Gastroesophageal sphincter (tissue), 4 donors: ENCODE measurements at regions not wholly inside any gene's neighbourhood (a gene's known extent, or its start where the extent isn't known, plus 50 kb on each side); places are given as distances from the start of the nearest gene placed in this dataset.
"Not testable (repeated sequence)": the region's sequence is repeated elsewhere in the genome, so short reads cannot be mapped to it uniquely, and the experiment has no call there.

Source experiments
- ATAC-seq: fragments of 150-250 bp; one replicate; pipeline ENCODE4 v1.9.1; 2016; ENCODE audit warnings: mild to moderate bottlenecking, moderate library complexity
- H3K27ac ChIP-seq, 4 donors: fragments of 200-600 bp; sonication (generic) in 3 of 4; 1 replicate in 3 of 4; 2 replicates in 1 of 4; pipeline ENCODE4 v1.5.1; 2016 to 2019
- H3K27me3 ChIP-seq: fragments of 200-600 bp; sonication (generic); one replicate; pipeline ENCODE4 v1.5.1; 2019
- H3K36me3 ChIP-seq, 2 donors: fragments of 200-600 bp; sonication (generic); one replicate each; pipeline ENCODE4 v1.5.1; 2019; ENCODE audit warnings: control low read depth in 1 of 2
- H3K4me1 ChIP-seq, 3 donors: fragments of 200-600 bp; sonication (generic); 1 replicate in 2 of 3; 2 replicates in 1 of 3; pipeline ENCODE4 v1.5.1; 2016 to 2019; ENCODE audit warnings: control low read depth in 2 of 3
- H3K4me3 ChIP-seq, 2 donors: fragments of 200-600 bp; sonication (generic); one replicate each; pipeline ENCODE4 v1.5.1; 2019; ENCODE audit warnings: mild to moderate bottlenecking in 1 of 2, moderate library complexity in 1 of 2
- H3K9me3 ChIP-seq, 3 donors: fragments of 200-600 bp; sonication (generic); one replicate each; pipeline ENCODE4 v1.5.1; 2017 to 2019; ENCODE audit warnings: control low read depth in 2 of 3
- EP300 ChIP-seq: sonication (generic); formaldehyde crosslinking; IDR thresholded peaks from one replicate; pipeline ENCODE4 v1.6.1; 2017; ENCODE audit warnings: antibody characterized with exemption, mild to moderate bottlenecking
- POLR2A ChIP-seq, 2 donors: fragments of 450-650 bp; IDR thresholded peaks; one replicate each; pipeline ENCODE4 v1.6.1; 2017; ENCODE audit warnings: antibody characterized with exemption in 2 of 2, mild to moderate bottlenecking in 2 of 2, moderate library complexity in 1 of 2
- POLR2AphosphoS5 ChIP-seq: sonication (generic); formaldehyde crosslinking; IDR thresholded peaks from one replicate; pipeline ENCODE4 v1.6.1; 2017; ENCODE audit warnings: antibody characterized with exemption
- WGBS, 2 donors: methylation state at CpG; one replicate each; pipeline ENCODE4 v1.1.5; 2018; ENCODE audit warnings: low coverage in 1 of 2; 5-methylcytosine and 5-hydroxymethylcytosine counted together
- TF ChIP-seq, protein P1 (sequence below), 4 experiments: fragments of 200-600 bp in 2 of 4; fragments of 450-650 bp in 2 of 4; sonication (generic) in 1 of 4; IDR thresholded peaks; one replicate each; pipeline ENCODE4 v1.5.1; 2017 to 2019; ENCODE audit warnings: antibody characterized with exemption in 4 of 4, mild to moderate bottlenecking in 2 of 4, moderate library complexity in 2 of 4

DNA sequence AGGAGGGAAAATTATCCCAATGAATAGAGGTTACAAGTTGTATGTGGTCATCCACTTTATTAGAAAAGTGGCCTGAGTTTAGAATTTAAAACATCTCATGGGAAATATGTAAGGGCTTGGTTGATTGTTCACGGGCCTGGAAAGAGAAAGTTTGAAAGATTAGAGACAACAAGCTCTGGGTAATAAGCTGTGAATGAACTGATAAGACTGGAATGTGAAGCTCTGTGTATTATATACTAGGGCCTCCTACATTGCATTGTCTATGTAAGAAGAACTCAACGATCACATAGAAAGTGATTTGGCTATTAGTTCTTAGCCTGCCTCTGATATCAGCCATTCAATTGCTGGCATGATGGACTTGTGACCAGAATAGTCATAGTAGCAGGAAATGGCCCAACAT lies 199.2 kb upstream of the MAGI2 start:
- no peaks in the 10 kb centered on the region for H3K4me1 ChIP-seq
- ATAC-seq: no peak
- no peak overlapping the region for H3K27ac ChIP-seq
- no peaks in the 10 kb centered on the region for H3K36me3 ChIP-seq
- 51 to 78% methylated on average over 2 of the region's 2 CpGs for WGBS, 2 donors
- no peaks in the 10 kb centered on the region for H3K27me3 ChIP-seq
- no peaks in the 10 kb centered on the region for H3K9me3 ChIP-seq
- no peak overlapping the region for H3K4me3 ChIP-seq
- TF ChIP-seq, protein P1, sequence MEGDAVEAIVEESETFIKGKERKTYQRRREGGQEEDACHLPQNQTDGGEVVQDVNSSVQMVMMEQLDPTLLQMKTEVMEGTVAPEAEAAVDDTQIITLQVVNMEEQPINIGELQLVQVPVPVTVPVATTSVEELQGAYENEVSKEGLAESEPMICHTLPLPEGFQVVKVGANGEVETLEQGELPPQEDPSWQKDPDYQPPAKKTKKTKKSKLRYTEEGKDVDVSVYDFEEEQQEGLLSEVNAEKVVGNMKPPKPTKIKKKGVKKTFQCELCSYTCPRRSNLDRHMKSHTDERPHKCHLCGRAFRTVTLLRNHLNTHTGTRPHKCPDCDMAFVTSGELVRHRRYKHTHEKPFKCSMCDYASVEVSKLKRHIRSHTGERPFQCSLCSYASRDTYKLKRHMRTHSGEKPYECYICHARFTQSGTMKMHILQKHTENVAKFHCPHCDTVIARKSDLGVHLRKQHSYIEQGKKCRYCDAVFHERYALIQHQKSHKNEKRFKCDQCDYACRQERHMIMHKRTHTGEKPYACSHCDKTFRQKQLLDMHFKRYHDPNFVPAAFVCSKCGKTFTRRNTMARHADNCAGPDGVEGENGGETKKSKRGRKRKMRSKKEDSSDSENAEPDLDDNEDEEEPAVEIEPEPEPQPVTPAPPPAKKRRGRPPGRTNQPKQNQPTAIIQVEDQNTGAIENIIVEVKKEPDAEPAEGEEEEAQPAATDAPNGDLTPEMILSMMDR (IDR thresholded peaks at IDR 0.05): no peak
- no peak for TF ChIP-seq POLR2AphosphoS5
- TF ChIP-seq POLR2A (IDR thresholded peaks at IDR 0.05): no peak
- TF ChIP-seq EP300: no peak

- Histone ChIP-seq H3K27me3 (no peaks in the 10 kb centered on the region), H3K36me3 (no peaks in the 10 kb centered on the region), H3K9me3 (no peaks in the 10 kb centered on the region), H3K4me3 (no peak overlapping the region), H3K4me1 (no peaks in the 10 kb centered on the region), H3K27ac (no peak overlapping the region)
- TF ChIP-seq EP300: no peak
- WGBS, 2 donors: 93% methylated on average over 5 of the region's 8 CpGs; no CpG with 5 or more reads in 1 of the 2 donors
- ATAC-seq: no peak
These were observed 194.2 kb upstream of the MAGI2 start for GRCh38 chr7:79647711-79648110.

DNA sequence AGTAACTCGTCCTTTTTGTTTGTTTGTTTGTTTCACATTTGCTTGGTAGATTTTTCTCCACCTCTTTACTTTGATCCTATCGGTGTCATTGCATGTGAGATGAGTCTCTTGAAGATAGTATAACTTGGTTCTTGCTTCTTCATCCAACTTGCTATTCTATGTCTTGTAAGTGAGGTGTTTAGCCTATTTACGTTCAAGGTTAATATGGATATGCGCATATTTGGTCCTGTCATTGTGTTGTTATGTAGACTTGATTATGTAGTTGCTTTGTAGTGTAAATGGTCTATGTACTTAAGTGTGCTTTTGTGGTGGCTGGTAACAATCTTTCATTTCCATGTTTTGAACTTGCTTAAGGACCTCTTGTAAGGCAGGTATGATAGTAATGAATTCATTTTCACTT lies 192.8 kb upstream of the MAGI2 start:
- no peak for ATAC-seq
- TF ChIP-seq EP300: no peak
- TF ChIP-seq POLR2AphosphoS5: no peak
- TF ChIP-seq POLR2A (IDR thresholded peaks at IDR 0.05): no peak
- TF ChIP-seq, protein P1 (IDR thresholded peaks at IDR 0.05): no peak
- Histone ChIP-seq H3K4me3 (no peak overlapping the region), H3K27ac (no peak overlapping the region), H3K36me3 (no peaks in the 10 kb centered on the region), H3K27me3 (no peaks in the 10 kb centered on the region), H3K9me3 (no peaks in the 10 kb centered on the region), H3K4me1 (no peaks in the 10 kb centered on the region)
- WGBS, 2 donors: 58 to 78% methylated on average over 3 to 4 of the region's 4 CpGs

GRCh38 chr7:79636849-79637248 lies 183.4 kb upstream of the MAGI2 start:
- no peaks in the 10 kb centered on the region for H3K27me3 ChIP-seq
- H3K4me1 ChIP-seq: no peaks in the 10 kb centered on the region
- H3K36me3 ChIP-seq: no peaks in the 10 kb centered on the region
- TF ChIP-seq POLR2A (IDR thresholded peaks at IDR 0.05) (no peak), POLR2AphosphoS5 (no peak), EP300 (no peak)
- TF ChIP-seq, protein P1 (IDR thresholded peaks at IDR 0.05): no peak
- H3K9me3 ChIP-seq: no peaks in the 10 kb centered on the region
- ATAC-seq: no peak
- H3K27ac ChIP-seq: no peak overlapping the region
- H3K4me3 ChIP-seq: no peak overlapping the region

DNA sequence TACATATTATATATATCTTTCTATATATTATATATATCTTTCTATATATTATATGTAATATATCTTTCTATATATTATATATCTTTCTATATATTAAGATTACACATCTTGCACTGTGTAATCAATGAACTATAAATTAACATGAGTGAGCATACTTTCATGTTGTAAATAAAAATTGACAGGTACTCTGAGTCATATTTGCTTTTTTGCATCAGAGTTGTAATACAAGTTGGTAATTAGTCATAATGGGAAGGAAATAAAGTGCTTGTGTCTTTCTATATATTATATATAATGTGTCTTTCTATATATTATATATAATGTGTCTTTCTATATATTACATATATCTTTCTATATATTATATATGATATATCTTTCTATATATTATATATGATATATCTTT lies 172.5 kb upstream of the MAGI2 start:
- not testable (repeated sequence) for ATAC-seq, H3K9me3 ChIP-seq, H3K27ac ChIP-seq, H3K27me3 ChIP-seq, H3K4me3 ChIP-seq, H3K4me1 ChIP-seq, H3K36me3 ChIP-seq

DNA sequence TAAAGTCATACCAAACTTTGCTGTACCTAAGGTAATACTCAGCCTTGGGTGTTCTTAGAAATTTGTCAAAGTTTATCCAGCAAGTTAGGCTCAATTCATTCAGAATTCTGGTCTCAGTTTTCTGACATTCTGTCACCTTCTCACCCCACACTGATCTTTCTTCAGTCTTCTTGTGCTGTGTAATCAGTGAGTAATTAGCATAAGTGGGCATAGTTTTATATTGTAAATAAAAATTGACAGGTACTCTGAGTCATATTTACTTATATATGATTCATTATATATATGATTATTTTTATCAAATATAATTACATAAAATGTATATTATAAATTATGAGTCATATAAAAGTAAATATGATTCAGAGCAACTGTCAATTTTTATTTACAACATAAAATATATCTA lies 170.9 kb upstream of the MAGI2 start:
- no peaks in the 10 kb centered on the region for H3K4me1 ChIP-seq
- no peak overlapping the region for H3K4me3 ChIP-seq
- H3K36me3 ChIP-seq: no peaks in the 10 kb centered on the region
- H3K27ac ChIP-seq: no peak overlapping the region
- H3K9me3 ChIP-seq: no peaks in the 10 kb centered on the region
- ATAC-seq: no peak
- no peaks in the 10 kb centered on the region for H3K27me3 ChIP-seq
- no peak for TF ChIP-seq EP300
- TF ChIP-seq POLR2A (IDR thresholded peaks at IDR 0.05): no peak
- no peak for TF ChIP-seq POLR2AphosphoS5
- TF ChIP-seq, protein P1 (IDR thresholded peaks at IDR 0.05): no peak
